Mesenteric fat pad (tissue), 1 donor: ENCODE measurements at regions not wholly inside any gene's neighbourhood (a gene's known extent, or its start where the extent isn't known, plus 50 kb on each side); places are given as distances from the start of the nearest gene placed in this dataset.
"Not testable (repeated sequence)": the region's sequence is repeated elsewhere in the genome, so short reads cannot be mapped to it uniquely, and the experiment has no call there.

Experiments used
- DNase-seq: peaks from one replicate; pipeline ENCODE4 v3.0.0-alpha.2; 2020; ENCODE audit warnings: low spot score
- donor health status: DM: yes; HTN: yes; CAD: no.

- DNase-seq, result peak; percentile 69
These were observed 1081.8 kb upstream of the TMEFF2 start for GRCh38 chr2:193276560-193276959.

- DNase-seq, result no peak
These were observed 1081.3 kb upstream of the TMEFF2 start for GRCh38 chr2:193276069-193276468.

GRCh38 chr2:193272011-193272410 lies 1077.3 kb upstream of the TMEFF2 start:
- no peak for DNase-seq

- no peak for DNase-seq
These were observed 1076.1 kb upstream of the TMEFF2 start for GRCh38 chr2:193270816-193271215.

- no peak for DNase-seq
These were observed 1072.8 kb upstream of the TMEFF2 start for GRCh38 chr2:193267496-193268002.

- no peak for DNase-seq
These were observed 1058.3 kb upstream of the TMEFF2 start for GRCh38 chr2:193253014-193253530.

- no peak for DNase-seq
These were observed 1057.2 kb upstream of the TMEFF2 start for GRCh38 chr2:193251909-193252308.

- no peak for DNase-seq
These were observed 1055.7 kb upstream of the TMEFF2 start for GRCh38 chr2:193250389-193250788.

GRCh38 chr2:193240752-193241151 lies 1046.0 kb upstream of the TMEFF2 start:
- no peak for DNase-seq

GRCh38 chr2:193231634-193232033 lies 1036.9 kb upstream of the TMEFF2 start:
- DNase-seq, result no peak

- DNase-seq, result no peak
These were observed 1033.5 kb upstream of the TMEFF2 start for GRCh38 chr2:193228276-193228675.

- no peak for DNase-seq
These were observed 1027.7 kb upstream of the TMEFF2 start for GRCh38 chr2:193222454-193222853.

GRCh38 chr2:193219413-193219812 lies 1024.7 kb upstream of the TMEFF2 start:
- DNase-seq, result no peak

GRCh38 chr2:193201583-193201982 lies 1006.9 kb upstream of the TMEFF2 start:
- DNase-seq, result no peak

- no peak for DNase-seq
These were observed 1004.6 kb upstream of the TMEFF2 start for GRCh38 chr2:193199322-193199721.

GRCh38 chr2:193187816-193188215 lies 993.1 kb upstream of the TMEFF2 start:
- DNase-seq, result no peak

- not testable (repeated sequence) for DNase-seq
These were observed 976.2 kb upstream of the TMEFF2 start for GRCh38 chr2:193170981-193171380.

- DNase-seq, result no peak
These were observed 961.7 kb upstream of the TMEFF2 start for GRCh38 chr2:193156480-193156879.

GRCh38 chr2:193154076-193154475 lies 959.3 kb upstream of the TMEFF2 start:
- DNase-seq, result no peak

- DNase-seq, result no peak
These were observed 958.8 kb upstream of the TMEFF2 start for GRCh38 chr2:193153576-193153975.

GRCh38 chr2:193142467-193142866 lies 947.7 kb upstream of the TMEFF2 start:
- not testable (repeated sequence) for DNase-seq

- no peak for DNase-seq
These were observed 947.3 kb upstream of the TMEFF2 start for GRCh38 chr2:193141998-193142397.

- not testable (repeated sequence) for DNase-seq
These were observed 946.2 kb upstream of the TMEFF2 start for GRCh38 chr2:193140895-193141294.

GRCh38 chr2:193124815-193125214 lies 930.1 kb upstream of the TMEFF2 start:
- DNase-seq, result no peak
